ENCODE measurements at regions not wholly inside any gene's neighbourhood (a gene's known extent, or its start where the extent isn't known, plus 50 kb on each side); places are given as distances from the start of the nearest gene placed in this dataset.

DNA sequence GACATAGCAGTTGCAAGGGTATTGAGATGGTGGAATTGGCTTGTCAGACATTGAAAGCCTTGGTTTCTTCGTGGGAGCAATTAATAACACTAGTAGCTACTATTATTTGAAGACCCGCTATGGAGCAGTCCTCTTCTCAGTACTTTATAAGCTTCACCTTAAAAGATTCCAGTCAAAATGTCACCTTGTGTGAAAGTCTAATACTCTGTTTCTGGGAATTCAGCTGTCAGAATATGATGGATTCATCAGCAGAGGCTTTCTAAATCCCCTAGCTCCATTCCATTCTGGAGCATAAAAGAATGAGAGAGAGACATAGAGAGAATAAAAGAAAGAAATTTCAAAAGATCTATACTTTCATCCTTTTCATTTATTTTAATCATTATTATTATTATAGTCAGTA, 375.9 kb upstream of the ADGRL2 start:
- TF ChIP-seq, protein P1, sequence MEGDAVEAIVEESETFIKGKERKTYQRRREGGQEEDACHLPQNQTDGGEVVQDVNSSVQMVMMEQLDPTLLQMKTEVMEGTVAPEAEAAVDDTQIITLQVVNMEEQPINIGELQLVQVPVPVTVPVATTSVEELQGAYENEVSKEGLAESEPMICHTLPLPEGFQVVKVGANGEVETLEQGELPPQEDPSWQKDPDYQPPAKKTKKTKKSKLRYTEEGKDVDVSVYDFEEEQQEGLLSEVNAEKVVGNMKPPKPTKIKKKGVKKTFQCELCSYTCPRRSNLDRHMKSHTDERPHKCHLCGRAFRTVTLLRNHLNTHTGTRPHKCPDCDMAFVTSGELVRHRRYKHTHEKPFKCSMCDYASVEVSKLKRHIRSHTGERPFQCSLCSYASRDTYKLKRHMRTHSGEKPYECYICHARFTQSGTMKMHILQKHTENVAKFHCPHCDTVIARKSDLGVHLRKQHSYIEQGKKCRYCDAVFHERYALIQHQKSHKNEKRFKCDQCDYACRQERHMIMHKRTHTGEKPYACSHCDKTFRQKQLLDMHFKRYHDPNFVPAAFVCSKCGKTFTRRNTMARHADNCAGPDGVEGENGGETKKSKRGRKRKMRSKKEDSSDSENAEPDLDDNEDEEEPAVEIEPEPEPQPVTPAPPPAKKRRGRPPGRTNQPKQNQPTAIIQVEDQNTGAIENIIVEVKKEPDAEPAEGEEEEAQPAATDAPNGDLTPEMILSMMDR (IDR thresholded peaks at IDR 0.05; ENCODE audit: low read length): no peak
- TF ChIP-seq EZH2 (IDR thresholded peaks at IDR 0.05; ENCODE audit: borderline replicate concordance, low read length): no peak
